ENCODE measurements at regions not wholly inside any gene's neighbourhood (a gene's known extent, or its start where the extent isn't known, plus 50 kb on each side); places are given as distances from the start of the nearest gene placed in this dataset.

GRCh38 chr20:50399917-50400704 is 110.1 kb upstream of the PTPN1 start:
- TF ChIP-seq, protein P1, sequence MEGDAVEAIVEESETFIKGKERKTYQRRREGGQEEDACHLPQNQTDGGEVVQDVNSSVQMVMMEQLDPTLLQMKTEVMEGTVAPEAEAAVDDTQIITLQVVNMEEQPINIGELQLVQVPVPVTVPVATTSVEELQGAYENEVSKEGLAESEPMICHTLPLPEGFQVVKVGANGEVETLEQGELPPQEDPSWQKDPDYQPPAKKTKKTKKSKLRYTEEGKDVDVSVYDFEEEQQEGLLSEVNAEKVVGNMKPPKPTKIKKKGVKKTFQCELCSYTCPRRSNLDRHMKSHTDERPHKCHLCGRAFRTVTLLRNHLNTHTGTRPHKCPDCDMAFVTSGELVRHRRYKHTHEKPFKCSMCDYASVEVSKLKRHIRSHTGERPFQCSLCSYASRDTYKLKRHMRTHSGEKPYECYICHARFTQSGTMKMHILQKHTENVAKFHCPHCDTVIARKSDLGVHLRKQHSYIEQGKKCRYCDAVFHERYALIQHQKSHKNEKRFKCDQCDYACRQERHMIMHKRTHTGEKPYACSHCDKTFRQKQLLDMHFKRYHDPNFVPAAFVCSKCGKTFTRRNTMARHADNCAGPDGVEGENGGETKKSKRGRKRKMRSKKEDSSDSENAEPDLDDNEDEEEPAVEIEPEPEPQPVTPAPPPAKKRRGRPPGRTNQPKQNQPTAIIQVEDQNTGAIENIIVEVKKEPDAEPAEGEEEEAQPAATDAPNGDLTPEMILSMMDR (conservative IDR thresholded peaks at IDR 0.05; ENCODE audit: low read length) = no peak
- TF ChIP-seq EZH2phosphoT487 (IDR thresholded peaks at IDR 0.05; ENCODE audit: borderline replicate concordance) = no peak

All from Loucy (cell line).